T-helper 17 cell (primary cell): ENCODE measurements at regions not wholly inside any gene's neighbourhood (a gene's known extent, or its start where the extent isn't known, plus 50 kb on each side); places are given as distances from the start of the nearest gene placed in this dataset.

ENCODE experiments used
- ATAC-seq: fragments of 150-1000 bp; cut with Tn5 transposase; 2 replicates; pipeline ENCODE4 v1.10.0; 2021; ENCODE audit warnings: mild to moderate bottlenecking, moderate library complexity
- DNase-seq, 3 donors: peaks; one replicate each; pipeline versions ENCODE4 v3.0.0 to v3.0.0-alpha.2; 2020 to 2021
- H3K9me3 ChIP-seq: one replicate; pipeline ENCODE4 v1.7.0; 2013; ENCODE audit warnings: low read length, mild to moderate bottlenecking; ENCODE audit not compliant: control insufficient read depth, poor library complexity, severe bottlenecking
- H3K27ac Mint-ChIP-seq: one replicate; pipeline ENCODE4 v1.8.0; 2022; ENCODE audit warnings: mild to moderate bottlenecking, moderate library complexity, mixed read lengths
- H3K27me3 Mint-ChIP-seq: one replicate; pipeline ENCODE4 v1.8.0; 2022; ENCODE audit warnings: mixed read lengths
- H3K36me3 Mint-ChIP-seq: one replicate; pipeline ENCODE4 v1.8.0; 2022; ENCODE audit warnings: low read depth, mixed read lengths
- H3K4me1 Mint-ChIP-seq: one replicate; pipeline ENCODE4 v1.8.0; 2022; ENCODE audit warnings: mild to moderate bottlenecking, mixed read lengths
- H3K4me3 Mint-ChIP-seq: one replicate; pipeline ENCODE4 v1.8.0; 2022; ENCODE audit warnings: mild to moderate bottlenecking, moderate library complexity, mixed read lengths

DNA sequence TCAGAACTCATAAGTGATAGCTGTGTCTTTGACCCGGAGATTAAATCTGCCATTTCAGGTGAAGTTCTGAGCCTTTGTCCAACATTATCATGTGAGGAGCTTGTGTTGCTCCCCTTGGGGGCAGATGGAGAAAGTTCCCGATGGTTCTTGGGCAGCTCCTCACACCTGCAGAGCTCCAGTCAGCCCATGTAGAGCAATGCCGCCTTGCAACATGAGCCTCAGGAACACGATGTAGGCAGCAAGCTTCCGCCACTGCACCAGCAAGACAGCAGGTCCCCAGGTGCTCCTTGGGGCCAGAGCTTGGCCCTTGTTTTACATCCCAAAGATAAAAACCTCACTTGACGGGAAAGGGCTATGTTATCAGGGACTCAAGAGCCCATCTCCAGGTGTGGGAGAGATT lies 292.7 kb downstream of the IRX1 start:
- no peaks in the 10 kb centered on the region for H3K9me3 ChIP-seq
- ATAC-seq (no peak), DNase-seq (no peak)
- Mint-ChIP-seq H3K27me3 (no peaks in the 10 kb centered on the region), H3K4me3 (no peak overlapping the region), H3K27ac (no peak overlapping the region), H3K4me1 (no peaks in the 10 kb centered on the region), H3K36me3 (no peaks in the 10 kb centered on the region)

DNA sequence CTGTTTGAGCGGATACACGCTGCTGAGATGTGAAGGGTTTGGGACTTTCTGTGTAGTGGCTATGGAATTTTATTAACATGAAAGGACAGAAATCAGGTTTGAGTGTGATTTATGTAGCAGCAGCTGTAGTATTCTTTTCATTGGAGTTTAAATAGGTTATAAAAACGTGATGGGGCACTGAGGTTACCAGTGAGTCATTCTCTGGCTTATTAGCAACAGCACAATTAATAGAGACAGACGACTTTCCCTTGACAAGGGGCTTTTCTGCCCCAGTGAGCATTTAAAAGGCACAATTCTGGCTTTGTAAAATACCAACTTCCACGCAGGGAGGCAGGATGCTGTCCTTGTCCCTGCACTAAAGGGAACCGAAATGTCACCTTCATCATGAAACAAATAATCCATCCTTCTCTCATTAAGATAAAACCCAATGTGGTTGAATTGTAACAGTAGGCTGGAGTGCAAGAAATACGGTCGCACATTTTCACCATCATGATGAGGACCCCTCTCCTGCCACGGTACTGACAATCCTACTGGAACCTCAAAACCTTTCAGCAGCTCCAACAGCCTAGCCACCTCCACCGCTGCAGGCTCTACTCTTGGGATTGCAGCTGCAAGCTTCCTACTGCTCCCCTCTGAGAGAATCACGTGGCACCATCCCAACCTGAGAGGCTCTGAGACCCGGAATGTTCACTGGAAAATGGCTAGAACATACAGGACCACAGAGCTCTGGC lies 293.9 kb downstream of the IRX1 start:
- H3K4me1 Mint-ChIP-seq, result no peaks in the 10 kb centered on the region
- H3K9me3 ChIP-seq, result no peaks in the 10 kb centered on the region
- no peak overlapping the region for H3K27ac Mint-ChIP-seq
- H3K27me3 Mint-ChIP-seq, result no peaks in the 10 kb centered on the region
- ATAC-seq, result no peak
- DNase-seq, result no peak
- no peak overlapping the region for H3K4me3 Mint-ChIP-seq
- H3K36me3 Mint-ChIP-seq, result no peaks in the 10 kb centered on the region

DNA sequence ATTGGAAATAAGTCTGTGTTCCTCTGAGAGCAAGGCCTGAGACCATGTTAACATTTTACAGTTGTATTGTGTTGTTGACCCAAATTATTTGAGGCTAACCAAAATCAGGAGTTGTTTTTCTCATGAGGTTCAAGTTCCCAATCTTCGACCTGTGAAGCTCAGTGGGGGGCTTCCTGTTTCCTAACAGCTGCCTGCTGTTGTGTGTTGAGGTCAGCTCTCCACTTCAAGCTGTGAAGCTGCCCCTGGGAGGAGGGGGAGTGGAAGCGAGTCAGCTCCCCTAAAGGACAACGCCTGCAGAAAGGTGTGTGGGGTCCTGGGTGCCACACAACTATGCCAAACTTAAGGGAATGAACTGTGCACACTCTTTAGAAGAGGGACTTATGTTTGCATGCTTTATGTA lies 295.5 kb downstream of the IRX1 start:
- no peaks in the 10 kb centered on the region for H3K9me3 ChIP-seq
- H3K36me3 Mint-ChIP-seq, result no peaks in the 10 kb centered on the region
- H3K27ac Mint-ChIP-seq, result no peak overlapping the region
- H3K27me3 Mint-ChIP-seq, result no peaks in the 10 kb centered on the region
- no peak for DNase-seq
- H3K4me3 Mint-ChIP-seq, result no peak overlapping the region
- no peaks in the 10 kb centered on the region for H3K4me1 Mint-ChIP-seq
- no peak for ATAC-seq

GRCh38 chr5:3893527-3893926 lies 297.9 kb downstream of the IRX1 start:
- no peak overlapping the region for H3K4me3 Mint-ChIP-seq
- no peaks in the 10 kb centered on the region for H3K36me3 Mint-ChIP-seq
- no peaks in the 10 kb centered on the region for H3K9me3 ChIP-seq
- no peaks in the 10 kb centered on the region for H3K27me3 Mint-ChIP-seq
- H3K4me1 Mint-ChIP-seq, result no peaks in the 10 kb centered on the region
- no peak overlapping the region for H3K27ac Mint-ChIP-seq
- no peak for DNase-seq
- no peak for ATAC-seq

DNA sequence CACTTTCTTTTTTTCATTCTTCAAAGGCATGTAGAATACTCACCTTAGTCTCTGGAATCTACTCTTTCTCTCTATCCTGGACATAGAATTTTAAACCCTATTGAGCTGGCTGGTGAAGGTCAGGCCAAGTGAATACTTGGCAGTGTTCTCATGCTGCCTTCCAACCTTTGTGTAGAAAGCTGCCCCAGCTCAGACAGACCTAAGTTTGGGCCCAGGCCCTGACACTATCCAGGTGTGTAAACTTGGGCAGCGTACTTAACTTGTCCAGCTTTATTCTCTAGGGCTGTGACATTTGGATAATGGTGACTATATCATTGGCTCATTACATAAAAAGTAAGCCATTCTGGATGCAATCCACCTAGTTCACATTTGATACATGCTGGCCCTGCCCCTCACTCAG lies 298.3 kb downstream of the IRX1 start:
- Mint-ChIP-seq H3K27me3 (no peaks in the 10 kb centered on the region), H3K27ac (no peak overlapping the region), H3K4me1 (no peaks in the 10 kb centered on the region), H3K36me3 (no peaks in the 10 kb centered on the region), H3K4me3 (no peak overlapping the region)
- DNase-seq, result no peak
- H3K9me3 ChIP-seq, result no peaks in the 10 kb centered on the region
- ATAC-seq, result no peak

- Mint-ChIP-seq H3K27me3 (no peaks in the 10 kb centered on the region), H3K4me1 (no peaks in the 10 kb centered on the region), H3K4me3 (no peak overlapping the region), H3K36me3 (no peaks in the 10 kb centered on the region), H3K27ac (no peak overlapping the region)
- ATAC-seq (no peak), DNase-seq (no peak)
- H3K9me3 ChIP-seq, result no peaks in the 10 kb centered on the region
Observed at GRCh38 chr5:3896098-3896497, 300.5 kb downstream of the IRX1 start.

- DNase-seq (no peak), ATAC-seq (no peak)
- no peaks in the 10 kb centered on the region for H3K4me1 Mint-ChIP-seq
- H3K27ac Mint-ChIP-seq, result no peak overlapping the region
- no peaks in the 10 kb centered on the region for H3K36me3 Mint-ChIP-seq
- no peaks in the 10 kb centered on the region for H3K27me3 Mint-ChIP-seq
- no peaks in the 10 kb centered on the region for H3K9me3 ChIP-seq
- no peak overlapping the region for H3K4me3 Mint-ChIP-seq
Observed at GRCh38 chr5:3899093-3899492, 303.5 kb downstream of the IRX1 start.

GRCh38 chr5:3904584-3904983 lies 309.0 kb downstream of the IRX1 start:
- DNase-seq (no peak), ATAC-seq (no peak)
- H3K27ac Mint-ChIP-seq, result no peak overlapping the region
- H3K36me3 Mint-ChIP-seq, result no peaks in the 10 kb centered on the region
- H3K27me3 Mint-ChIP-seq, result no peaks in the 10 kb centered on the region
- no peak overlapping the region for H3K4me3 Mint-ChIP-seq
- no peaks in the 10 kb centered on the region for H3K4me1 Mint-ChIP-seq
- H3K9me3 ChIP-seq, result no peaks in the 10 kb centered on the region

DNA sequence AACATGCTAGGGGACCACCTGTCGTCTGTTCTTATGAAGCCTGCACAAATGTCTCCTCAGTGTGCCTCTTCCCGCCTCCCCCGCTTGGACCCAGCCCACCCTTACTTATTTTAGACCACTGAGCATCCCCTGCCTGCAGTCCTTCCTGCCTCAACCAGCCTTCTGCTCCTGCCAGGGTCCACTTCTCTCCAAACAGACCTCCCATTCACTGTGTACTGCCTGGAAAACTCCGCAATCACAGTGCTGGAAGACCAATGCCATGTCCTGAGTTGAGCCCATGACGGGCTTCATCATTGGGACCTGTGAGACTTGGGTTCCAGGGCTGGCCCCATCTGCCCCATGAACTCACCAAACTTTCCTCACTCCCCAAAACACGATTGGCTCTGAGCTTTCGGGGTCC lies 309.4 kb downstream of the IRX1 start:
- Mint-ChIP-seq H3K4me1 (no peaks in the 10 kb centered on the region), H3K27ac (no peak overlapping the region), H3K36me3 (no peaks in the 10 kb centered on the region), H3K27me3 (no peaks in the 10 kb centered on the region), H3K4me3 (no peak overlapping the region)
- no peaks in the 10 kb centered on the region for H3K9me3 ChIP-seq
- no peak for DNase-seq
- ATAC-seq, result no peak

DNA sequence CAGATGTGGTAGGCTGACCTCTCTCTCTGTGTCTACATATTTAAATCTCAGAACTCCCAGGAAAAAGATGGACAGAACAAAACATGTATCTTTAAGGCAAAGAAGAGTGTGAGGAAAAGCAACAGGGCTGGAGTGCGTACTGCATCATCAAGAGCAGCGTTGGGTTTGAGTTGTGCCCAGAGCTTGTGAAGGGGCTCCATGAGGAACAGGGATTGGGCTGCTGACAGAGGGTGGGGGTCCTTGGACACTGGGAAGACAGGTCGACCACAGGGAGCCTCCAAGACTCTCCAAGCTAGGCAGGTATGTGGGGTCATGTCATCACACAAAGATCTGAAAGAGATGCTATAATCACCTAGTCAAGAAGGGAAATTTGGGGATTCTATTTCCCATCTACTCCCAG lies 309.9 kb downstream of the IRX1 start:
- H3K4me3 Mint-ChIP-seq, result no peak overlapping the region
- DNase-seq (no peak), ATAC-seq (no peak)
- H3K36me3 Mint-ChIP-seq, result no peaks in the 10 kb centered on the region
- no peaks in the 10 kb centered on the region for H3K27me3 Mint-ChIP-seq
- H3K9me3 ChIP-seq, result no peaks in the 10 kb centered on the region
- H3K27ac Mint-ChIP-seq, result no peak overlapping the region
- no peaks in the 10 kb centered on the region for H3K4me1 Mint-ChIP-seq

DNA sequence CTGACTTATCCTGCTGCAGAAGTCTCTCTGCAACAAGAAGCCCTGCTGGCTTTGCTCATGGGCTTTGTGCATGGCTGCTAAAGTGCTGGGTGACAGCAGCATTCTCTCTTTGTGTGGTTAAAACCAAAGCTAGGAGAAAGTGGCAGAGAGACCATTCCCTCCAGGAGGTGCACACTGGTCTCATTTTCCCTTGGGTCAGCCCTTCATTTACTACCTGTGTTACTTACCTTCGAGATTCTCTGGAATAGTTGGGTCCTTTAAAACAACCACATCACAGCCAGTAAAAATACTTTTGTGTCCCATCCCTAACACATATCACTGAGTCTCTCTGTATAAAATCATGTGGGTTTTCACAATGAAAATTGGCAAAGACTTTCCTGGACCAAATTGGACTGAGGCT lies 315.5 kb downstream of the IRX1 start:
- Mint-ChIP-seq H3K4me1 (no peaks in the 10 kb centered on the region), H3K27ac (no peak overlapping the region), H3K4me3 (no peak overlapping the region), H3K36me3 (no peaks in the 10 kb centered on the region), H3K27me3 (no peaks in the 10 kb centered on the region)
- DNase-seq (no peak), ATAC-seq (no peak)
- no peaks in the 10 kb centered on the region for H3K9me3 ChIP-seq

- no peak overlapping the region for H3K27ac Mint-ChIP-seq
- no peaks in the 10 kb centered on the region for H3K9me3 ChIP-seq
- H3K4me3 Mint-ChIP-seq, result no peak overlapping the region
- DNase-seq, result no peak
- no peaks in the 10 kb centered on the region for H3K36me3 Mint-ChIP-seq
- ATAC-seq, result no peak
- no peaks in the 10 kb centered on the region for H3K4me1 Mint-ChIP-seq
- H3K27me3 Mint-ChIP-seq, result no peaks in the 10 kb centered on the region
Observed at GRCh38 chr5:3911773-3912172, 316.1 kb downstream of the IRX1 start.

DNA sequence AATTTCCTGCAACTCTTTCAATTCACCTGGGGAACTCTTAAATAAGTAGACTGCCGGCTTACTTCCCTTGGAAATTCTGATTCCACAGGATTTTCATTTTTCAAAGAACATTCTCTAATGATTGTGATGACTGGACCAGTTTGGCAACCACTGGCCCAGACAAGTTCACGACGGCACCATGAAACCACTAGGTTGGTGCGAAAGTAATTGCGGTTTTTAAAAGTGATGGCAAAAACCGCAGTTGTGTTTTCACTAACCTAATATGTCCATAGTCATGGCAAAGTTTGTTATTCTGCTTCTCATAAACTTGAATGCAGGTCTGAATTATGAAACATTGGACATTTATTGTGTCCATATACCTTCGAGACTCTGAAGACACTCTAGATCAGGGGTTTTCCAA lies 317.2 kb downstream of the IRX1 start:
- DNase-seq (no peak), ATAC-seq (no peak)
- H3K27ac Mint-ChIP-seq, result no peak overlapping the region
- H3K27me3 Mint-ChIP-seq, result no peaks in the 10 kb centered on the region
- no peaks in the 10 kb centered on the region for H3K9me3 ChIP-seq
- H3K4me1 Mint-ChIP-seq, result no peaks in the 10 kb centered on the region
- no peak overlapping the region for H3K4me3 Mint-ChIP-seq
- H3K36me3 Mint-ChIP-seq, result no peaks in the 10 kb centered on the region

- no peaks in the 10 kb centered on the region for H3K4me1 Mint-ChIP-seq
Observed at GRCh38 chr5:3913279-3913678, 317.6 kb downstream of the IRX1 start.

More at GRCh38 chr5:3913279-3913678, 317.6 kb downstream of the IRX1 start:
- H3K27me3 Mint-ChIP-seq, result no peaks in the 10 kb centered on the region
- no peak for ATAC-seq
- H3K27ac Mint-ChIP-seq, result no peak overlapping the region
- no peaks in the 10 kb centered on the region for H3K9me3 ChIP-seq
- no peak overlapping the region for H3K4me3 Mint-ChIP-seq
- H3K36me3 Mint-ChIP-seq, result no peaks in the 10 kb centered on the region
- DNase-seq, result no peak
